HG03439 (cell line): ENCODE measurements at regions not wholly inside any gene's neighbourhood (a gene's known extent, or its start where the extent isn't known, plus 50 kb on each side); places are given as distances from the start of the nearest gene placed in this dataset.

Source experiments
- ATAC-seq: cut with Tn5 transposase; IDR thresholded peaks from one replicate; pipeline ENCODE4 v1.9.1; 2021; ENCODE audit warnings: mild to moderate bottlenecking, moderate library complexity; ENCODE audit not compliant: unreplicated experiment

GRCh38 chr17:65446838-65447526 is 114.5 kb downstream of the AXIN2 start:
- no peak for ATAC-seq

GRCh38 chr17:65446043-65446442 is 115.4 kb downstream of the AXIN2 start:
- ATAC-seq: no peak

- no peak for ATAC-seq
Measured at GRCh38 chr17:65444049-65444448, 117.4 kb downstream of the AXIN2 start.

GRCh38 chr17:65442691-65443090 is 118.8 kb downstream of the AXIN2 start:
- ATAC-seq: no peak

- no peak for ATAC-seq
Measured at GRCh38 chr17:65442250-65442649, 119.2 kb downstream of the AXIN2 start.

GRCh38 chr17:65441053-65441605 is 120.3 kb downstream of the AXIN2 start:
- no peak for ATAC-seq

GRCh38 chr17:65438708-65439294 is 122.6 kb downstream of the AXIN2 start:
- no peak for ATAC-seq

GRCh38 chr17:65438173-65438572 is 123.3 kb downstream of the AXIN2 start:
- no peak for ATAC-seq

GRCh38 chr17:65436871-65437270 is 124.6 kb downstream of the AXIN2 start:
- ATAC-seq: no peak

- ATAC-seq: no peak
Measured at GRCh38 chr17:65434878-65435277, 126.6 kb downstream of the AXIN2 start.

GRCh38 chr17:65434251-65434650 is 127.2 kb downstream of the AXIN2 start:
- ATAC-seq: no peak

GRCh38 chr17:65433592-65433991 is 127.9 kb downstream of the AXIN2 start:
- no peak for ATAC-seq

- ATAC-seq: no peak
Measured at GRCh38 chr17:65433157-65433556, 128.3 kb downstream of the AXIN2 start.

- no peak for ATAC-seq
Measured at GRCh38 chr17:65431116-65431515, 130.3 kb downstream of the AXIN2 start.

- no peak for ATAC-seq
Measured at GRCh38 chr17:65430209-65430833, 131.1 kb downstream of the AXIN2 start.

- no peak for ATAC-seq
Measured at GRCh38 chr17:65423346-65424140, 137.9 kb downstream of the AXIN2 start.

- ATAC-seq: no peak
Measured at GRCh38 chr17:65418622-65419021, 142.8 kb downstream of the AXIN2 start.

- no peak for ATAC-seq
Measured at GRCh38 chr17:65417406-65418221, 143.8 kb downstream of the AXIN2 start.

GRCh38 chr17:65415991-65416390 is 145.5 kb downstream of the AXIN2 start:
- ATAC-seq: no peak

GRCh38 chr17:65413390-65413789 is 148.1 kb downstream of the AXIN2 start:
- no peak for ATAC-seq
